MCF 10A (cell line): ENCODE measurements at regions not wholly inside any gene's neighbourhood (a gene's known extent, or its start where the extent isn't known, plus 50 kb on each side); places are given as distances from the start of the nearest gene placed in this dataset.

Source experiments
- BruUV-seq: library from RNA; stranded (reverse); fragments of 400-500 nt; replicated peaks from 2 replicates; lab custom pipeline; 2021; lab: Mats Ljungman, UMichigan
- CTCF ChIA-PET: fragments of 300-600 bp; sonication (Branson Sonifier 250); formaldehyde crosslinking; extraction: SDS; loops from one replicate; lab custom pipeline; 2021; ENCODE audit warnings: antibody characterized with exemption, inconsistent platforms; lab: Yijun Ruan, JAX
- POLR2A ChIA-PET: fragments of 300-600, 350-650 bp; sonication (Branson Sonifier 250); formaldehyde crosslinking; extraction: SDS; loops from one replicate; lab custom pipeline; 2020; ENCODE audit warnings: antibody characterized with exemption, inconsistent platforms; lab: Yijun Ruan, JAX
- DNase-seq: peaks from one replicate; pipeline ENCODE4 v3.0.0-alpha.2; 2018; ENCODE audit not compliant: unreplicated experiment
- H3K27ac Mint-ChIP-seq: one replicate; pipeline ENCODE4 v1.8.0; 2022; ENCODE audit warnings: mild to moderate bottlenecking, low read depth, mixed read lengths; ENCODE audit not compliant: unreplicated experiment
- H3K27me3 Mint-ChIP-seq: one replicate; pipeline ENCODE4 v1.8.0; 2022; ENCODE audit warnings: mixed read lengths; ENCODE audit not compliant: insufficient read depth, unreplicated experiment
- H3K36me3 Mint-ChIP-seq: one replicate; pipeline ENCODE4 v1.8.0; 2022; ENCODE audit warnings: mild to moderate bottlenecking, moderate library complexity, mixed read lengths; ENCODE audit not compliant: insufficient read depth, unreplicated experiment
- H3K4me1 Mint-ChIP-seq: one replicate; pipeline ENCODE4 v1.8.0; 2022; ENCODE audit warnings: mixed read lengths; ENCODE audit not compliant: insufficient read depth, unreplicated experiment
- H3K4me3 Mint-ChIP-seq: one replicate; pipeline ENCODE4 v1.8.0; 2022; ENCODE audit warnings: mild to moderate bottlenecking, moderate library complexity, mixed read lengths; ENCODE audit not compliant: unreplicated experiment
- H3K9me3 Mint-ChIP-seq: one replicate; pipeline ENCODE4 v1.8.0; 2022; ENCODE audit warnings: mixed read lengths; ENCODE audit not compliant: unreplicated experiment
- intact Hi-C: fragments of 100-400 bp; cut with micrococcal nuclease; formaldehyde crosslinking; loops from 2 replicates; pipeline ENCODE4 v1.14.1; 2022
- TF ChIP-seq, protein P1 (sequence below): fragments of 200-600 bp; IDR thresholded peaks from one replicate; pipeline ENCODE4 v1.8.0; 2022; ENCODE audit warnings: antibody characterized with exemption, mild to moderate bottlenecking; ENCODE audit not compliant: unreplicated experiment

DNA sequence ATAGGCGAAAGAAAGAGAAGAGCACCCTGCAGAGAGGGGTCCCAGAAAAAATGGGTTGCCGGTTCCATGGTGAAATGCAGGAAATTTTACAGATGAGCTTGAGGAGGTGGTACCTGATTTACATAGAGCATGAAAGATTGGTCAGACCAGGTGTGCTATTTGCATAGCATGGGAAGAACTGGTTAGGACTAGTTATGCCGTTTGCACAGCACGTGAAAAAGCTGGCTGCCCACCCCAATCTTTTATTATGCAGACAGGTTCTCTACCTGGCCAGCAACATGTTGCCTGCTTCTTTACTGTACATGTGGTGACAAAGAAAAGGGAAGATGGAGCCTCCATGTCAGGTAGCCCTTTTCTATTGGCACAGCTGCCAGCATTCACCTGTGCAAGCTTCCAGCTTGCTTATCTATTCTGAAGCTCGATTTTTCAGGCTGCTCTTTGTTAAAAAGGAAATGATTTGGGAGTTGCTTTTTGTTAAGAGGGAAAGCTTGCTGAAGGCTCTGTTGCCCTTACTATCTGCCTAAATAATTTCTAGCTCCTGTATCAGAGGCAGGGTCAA, 62.9 kb upstream of the ELK3 start:
- peaks cover 2% of the 10 kb centered on the region for H3K4me1 Mint-ChIP-seq
- H3K9me3 Mint-ChIP-seq, result no peaks in the 10 kb centered on the region
- H3K36me3 Mint-ChIP-seq, result peaks cover 5% of the 10 kb centered on the region
- DNase-seq, result no peak
- POLR2A ChIA-PET, result no interaction called here
- no TSS peak for BruUV-seq
- no peak overlapping the region for H3K27ac Mint-ChIP-seq
- no peak overlapping the region for H3K4me3 Mint-ChIP-seq
- H3K27me3 Mint-ChIP-seq, result peaks cover 16% of the 10 kb centered on the region
- intact Hi-C loops, result no loop called here
- TF ChIP-seq, protein P1, sequence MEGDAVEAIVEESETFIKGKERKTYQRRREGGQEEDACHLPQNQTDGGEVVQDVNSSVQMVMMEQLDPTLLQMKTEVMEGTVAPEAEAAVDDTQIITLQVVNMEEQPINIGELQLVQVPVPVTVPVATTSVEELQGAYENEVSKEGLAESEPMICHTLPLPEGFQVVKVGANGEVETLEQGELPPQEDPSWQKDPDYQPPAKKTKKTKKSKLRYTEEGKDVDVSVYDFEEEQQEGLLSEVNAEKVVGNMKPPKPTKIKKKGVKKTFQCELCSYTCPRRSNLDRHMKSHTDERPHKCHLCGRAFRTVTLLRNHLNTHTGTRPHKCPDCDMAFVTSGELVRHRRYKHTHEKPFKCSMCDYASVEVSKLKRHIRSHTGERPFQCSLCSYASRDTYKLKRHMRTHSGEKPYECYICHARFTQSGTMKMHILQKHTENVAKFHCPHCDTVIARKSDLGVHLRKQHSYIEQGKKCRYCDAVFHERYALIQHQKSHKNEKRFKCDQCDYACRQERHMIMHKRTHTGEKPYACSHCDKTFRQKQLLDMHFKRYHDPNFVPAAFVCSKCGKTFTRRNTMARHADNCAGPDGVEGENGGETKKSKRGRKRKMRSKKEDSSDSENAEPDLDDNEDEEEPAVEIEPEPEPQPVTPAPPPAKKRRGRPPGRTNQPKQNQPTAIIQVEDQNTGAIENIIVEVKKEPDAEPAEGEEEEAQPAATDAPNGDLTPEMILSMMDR, result no peak
- CTCF ChIA-PET, result interaction anchor here (0.7 to 1.0 kb wide), 3 partner anchors 34 to 213 kb away, joined by 3 read pairs; no protein-coding TSS in a partner anchor

DNA sequence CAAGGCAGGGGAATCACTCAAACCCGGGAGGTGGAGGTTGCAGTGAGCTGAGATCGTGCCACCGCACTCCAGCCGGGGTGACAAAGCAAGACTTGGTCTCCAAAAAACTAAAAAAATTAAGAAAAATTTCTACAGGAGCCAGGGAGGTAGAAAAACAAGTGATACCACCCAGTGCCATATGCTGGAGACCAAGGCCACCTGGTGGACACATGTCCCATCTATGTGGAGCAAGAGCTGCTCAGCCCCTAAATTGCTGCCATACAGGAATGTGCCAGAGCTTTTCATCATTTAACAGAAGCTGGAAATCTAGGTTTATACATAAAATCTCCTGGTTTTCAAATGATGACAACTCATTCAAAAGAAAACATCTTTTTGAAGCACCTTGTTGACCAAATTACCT, 61.4 kb upstream of the ELK3 start:
- H3K36me3 Mint-ChIP-seq, result peaks cover 5% of the 10 kb centered on the region
- peaks cover 16% of the 10 kb centered on the region for H3K27me3 Mint-ChIP-seq
- POLR2A ChIA-PET, result no interaction called here
- peaks cover 7% of the 10 kb centered on the region for H3K4me1 Mint-ChIP-seq
- no TSS peak for BruUV-seq
- CTCF ChIA-PET, result interaction anchor here (0.6 to 1.1 kb wide), 8 partner anchors 11 to 1215 kb away, joined by 3 read pairs; no protein-coding TSS in a partner anchor
- no peaks in the 10 kb centered on the region for H3K9me3 Mint-ChIP-seq
- no peak overlapping the region for H3K27ac Mint-ChIP-seq
- intact Hi-C loops, result loop anchor here (1.0 kb wide), 1 partner anchor 71 kb away; no protein-coding TSS in a partner anchor
- peak; percentile 42 for DNase-seq
- H3K4me3 Mint-ChIP-seq, result no peak overlapping the region
- TF ChIP-seq, protein P1, result no peak

DNA sequence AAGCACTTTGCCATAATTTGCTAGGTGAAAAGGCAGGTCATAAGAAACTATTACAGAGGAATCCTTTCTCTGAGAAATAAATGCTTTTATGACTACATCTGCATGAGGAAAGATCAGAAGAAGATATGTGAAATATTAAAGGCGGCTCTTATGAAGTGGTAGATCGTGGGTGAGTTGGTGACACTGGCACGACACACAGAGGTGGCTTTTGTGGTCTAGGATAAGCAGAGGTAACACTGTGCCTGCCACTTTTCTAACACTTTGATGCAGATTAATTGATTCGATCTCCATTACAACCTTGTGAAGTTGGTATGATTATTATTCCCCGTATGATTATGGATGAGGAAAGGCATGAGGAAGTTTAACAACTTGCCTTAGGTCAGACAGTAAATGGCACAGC, 60.0 kb upstream of the ELK3 start:
- ChIA-PET CTCF (no interaction called here), POLR2A (no interaction called here)
- Mint-ChIP-seq H3K27me3 (peaks cover 16% of the 10 kb centered on the region), H3K4me1 (peaks cover 7% of the 10 kb centered on the region), H3K9me3 (no peaks in the 10 kb centered on the region), H3K36me3 (peaks cover 5% of the 10 kb centered on the region), H3K4me3 (no peak overlapping the region), H3K27ac (no peak overlapping the region)
- DNase-seq, result no peak
- BruUV-seq, result no TSS peak
- TF ChIP-seq, protein P1, result no peak
- intact Hi-C loops, result no loop called here

DNA sequence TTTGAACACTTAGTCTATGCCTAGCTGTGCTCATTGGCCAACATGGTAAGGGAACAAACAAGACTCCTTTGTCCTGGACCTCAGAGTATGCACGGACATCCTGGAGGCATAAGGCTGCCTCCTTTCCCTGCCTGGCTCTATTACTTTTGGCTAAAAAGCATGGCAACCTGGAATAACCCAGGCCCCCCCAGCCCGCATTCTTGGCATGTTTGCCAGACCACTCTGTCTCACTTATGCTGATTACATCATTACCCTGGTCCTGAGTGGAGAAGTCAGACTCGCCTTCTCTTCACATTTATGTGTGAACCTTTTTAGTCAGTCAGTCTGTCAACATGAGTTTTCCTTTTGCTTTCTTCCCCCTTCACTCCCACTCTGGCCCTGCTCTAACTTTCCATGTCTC, 58.0 kb upstream of the ELK3 start:
- peaks cover under 1% of the 10 kb centered on the region for H3K36me3 Mint-ChIP-seq
- peaks cover 3% of the 10 kb centered on the region for H3K27me3 Mint-ChIP-seq
- intact Hi-C loops, result no loop called here
- BruUV-seq, result no TSS peak
- CTCF ChIA-PET, result interaction anchor here (0.7 to 0.9 kb wide), 2 partner anchors 74 to 79 kb away, joined by 3 to 4 read pairs; no protein-coding TSS in a partner anchor
- TF ChIP-seq, protein P1, result no peak
- peaks cover 7% of the 10 kb centered on the region for H3K4me1 Mint-ChIP-seq
- no peaks in the 10 kb centered on the region for H3K9me3 Mint-ChIP-seq
- no peak overlapping the region for H3K27ac Mint-ChIP-seq
- peak; percentile 7 for DNase-seq
- POLR2A ChIA-PET, result no interaction called here
- no peak overlapping the region for H3K4me3 Mint-ChIP-seq
